H9 (cell line): ENCODE measurements at regions not wholly inside any gene's neighbourhood (a gene's known extent, or its start where the extent isn't known, plus 50 kb on each side); places are given as distances from the start of the nearest gene placed in this dataset.

ENCODE experiments used
- DNase-seq: peaks from one replicate; pipeline ENCODE4 v3.0.0-alpha.2; 2017
- H2AFZ ChIP-seq: one replicate; pipeline ENCODE4 v1.6.1; 2013; ENCODE audit warnings: mild to moderate bottlenecking, low read length, control low read depth, moderate library complexity
- H2AK5ac ChIP-seq: 2 replicates; pipeline ENCODE4 v1.6.1; 2013; ENCODE audit warnings: low read length, control low read depth, mixed read lengths; ENCODE audit not compliant: insufficient read length
- H2BK120ac ChIP-seq: one replicate; pipeline ENCODE4 v1.6.1; 2013; ENCODE audit warnings: low read depth, mild to moderate bottlenecking, low read length, control low read depth, inconsistent platforms; ENCODE audit not compliant: poor library complexity, severe bottlenecking
- H2BK12ac ChIP-seq: 2 replicates; pipeline ENCODE4 v1.6.1; 2013; ENCODE audit warnings: low read length, control low read depth, mixed read lengths, low read depth; ENCODE audit not compliant: insufficient read length
- H2BK15ac ChIP-seq: 2 replicates; pipeline ENCODE4 v1.6.1; 2013; ENCODE audit warnings: low read depth, low read length, control low read depth
- H2BK20ac ChIP-seq: one replicate; pipeline ENCODE4 v1.6.1; 2013; ENCODE audit warnings: low read depth, mild to moderate bottlenecking, low read length, control low read depth, inconsistent platforms; ENCODE audit not compliant: poor library complexity, severe bottlenecking
- H2BK5ac ChIP-seq: 2 replicates; pipeline ENCODE4 v1.6.1; 2013; ENCODE audit warnings: low read length, control low read depth, mixed read lengths; ENCODE audit not compliant: insufficient read length
- H3K14ac ChIP-seq: 2 replicates; pipeline ENCODE4 v1.6.1; 2013; ENCODE audit warnings: low read length, control low read depth; ENCODE audit not compliant: insufficient read depth
- H3K18ac ChIP-seq: 2 replicates; pipeline ENCODE4 v1.6.1; 2013; ENCODE audit warnings: low read depth, mild to moderate bottlenecking, mixed read lengths, low read length, control low read depth; ENCODE audit not compliant: insufficient read length
- H3K23ac ChIP-seq: 2 replicates; pipeline ENCODE4 v1.6.1; 2013; ENCODE audit warnings: low read length, control low read depth, mixed read lengths, low read depth; ENCODE audit not compliant: insufficient read length
- H3K23me2 ChIP-seq: 2 replicates; pipeline ENCODE4 v1.6.1; 2013; ENCODE audit warnings: low read depth, mild to moderate bottlenecking, mixed read lengths, low read length, control low read depth; ENCODE audit not compliant: insufficient read length, poor library complexity, severe bottlenecking
- H3K27ac ChIP-seq: 2 replicates; pipeline ENCODE4 v1.5.1; 2013; ENCODE audit warnings: low read length, control low read depth, mixed read lengths, low read depth; ENCODE audit not compliant: insufficient read length
- H3K27me3 ChIP-seq: 2 replicates; pipeline ENCODE4 v1.6.1; 2013; ENCODE audit warnings: low read length, control low read depth, inconsistent platforms; ENCODE audit not compliant: insufficient read depth
- H3K4ac ChIP-seq: 2 replicates; pipeline ENCODE4 v1.6.1; 2013; ENCODE audit warnings: low read depth, mild to moderate bottlenecking, control low read depth, inconsistent platforms, low read length, moderate library complexity
- H3K4me1 ChIP-seq: 2 replicates; pipeline ENCODE4 v1.6.1; 2013; ENCODE audit warnings: low read length, control low read depth, inconsistent platforms; ENCODE audit not compliant: insufficient read depth
- H3K4me2 ChIP-seq: 2 replicates; pipeline ENCODE4 v1.6.1; 2013; ENCODE audit warnings: low read length, control low read depth, mixed read lengths; ENCODE audit not compliant: insufficient read length, insufficient read depth
- H3K56ac ChIP-seq: 2 replicates; pipeline ENCODE4 v1.6.1; 2013; ENCODE audit warnings: low read depth, mild to moderate bottlenecking, mixed read lengths, low read length, control low read depth; ENCODE audit not compliant: insufficient read length
- H3K79me1 ChIP-seq: 2 replicates; pipeline ENCODE4 v1.6.1; 2013; ENCODE audit warnings: low read depth, mild to moderate bottlenecking, moderate library complexity, low read length, control low read depth, inconsistent platforms; ENCODE audit not compliant: insufficient read depth, poor library complexity, severe bottlenecking
- H3K79me2 ChIP-seq: 2 replicates; pipeline ENCODE4 v1.6.1; 2013; ENCODE audit warnings: low read length, control low read depth, inconsistent platforms; ENCODE audit not compliant: insufficient read depth
- H3K9ac ChIP-seq: 2 replicates; pipeline ENCODE4 v1.6.1; 2013; ENCODE audit warnings: low read length, control low read depth, mixed read lengths; ENCODE audit not compliant: insufficient read length; ENCODE audit errors: extremely low read depth
- H3K9me3 ChIP-seq: one replicate; pipeline ENCODE4 v1.6.1; 2013; ENCODE audit warnings: low read depth, low read length, inconsistent platforms; ENCODE audit not compliant: control insufficient read depth
- H3T11ph ChIP-seq: one replicate; pipeline ENCODE4 v1.6.1; 2013; ENCODE audit warnings: mild to moderate bottlenecking, low read length, control low read depth, inconsistent platforms
- H4K20me1 ChIP-seq: one replicate; pipeline ENCODE4 v1.6.1; 2013; ENCODE audit not compliant: control insufficient read depth, insufficient read length, insufficient read depth
- H4K5ac ChIP-seq: 2 replicates; pipeline ENCODE4 v1.6.1; 2013; ENCODE audit warnings: low read depth, mild to moderate bottlenecking, mixed read lengths, low read length, control low read depth; ENCODE audit not compliant: insufficient read length
- H4K8ac ChIP-seq: replicated peaks from 2 replicates; pipeline ENCODE4 v1.6.1; 2013; ENCODE audit warnings: low read length, control low read depth, mixed read lengths, low read depth; ENCODE audit not compliant: insufficient read length
- H4K91ac ChIP-seq: 2 replicates; pipeline ENCODE4 v1.6.1; 2013; ENCODE audit warnings: low read depth, mild to moderate bottlenecking, moderate library complexity, mixed read lengths, low read length, control low read depth; ENCODE audit not compliant: insufficient read length
- H3K27ac Mint-ChIP-seq, 3 experiments: 2 replicates in 2 of 3; 3 replicates in 1 of 3; pipeline ENCODE4 v1.8.0; 2020 to 2021; ENCODE audit warnings: mixed read lengths in 3 of 3, mild to moderate bottlenecking in 1 of 3, moderate library complexity in 1 of 3
- H3K27me3 Mint-ChIP-seq: 2 replicates; pipeline ENCODE4 v1.8.0; 2021; ENCODE audit warnings: low read depth, mild to moderate bottlenecking, moderate library complexity, mixed read lengths
- H3K36me3 Mint-ChIP-seq, 3 experiments: 2 replicates in 2 of 3; 3 replicates in 1 of 3; pipeline ENCODE4 v1.8.0; 2020 to 2021; ENCODE audit warnings: low read depth in 3 of 3, mixed read lengths in 3 of 3; ENCODE audit not compliant: insufficient read depth in 1 of 3
- H3K4me1 Mint-ChIP-seq, 2 experiments: 2 replicates each; pipeline ENCODE4 v1.8.0; 2020; ENCODE audit warnings: mixed read lengths in 2 of 2
- H3K4me3 Mint-ChIP-seq, 2 experiments: 2 replicates in 1 of 2; 3 replicates in 1 of 2; pipeline ENCODE4 v1.8.0; 2020 to 2021; ENCODE audit warnings: mild to moderate bottlenecking in 2 of 2, mixed read lengths in 2 of 2, moderate library complexity in 1 of 2
- H3K9me3 Mint-ChIP-seq, 2 experiments: 2 replicates in 1 of 2; 3 replicates in 1 of 2; pipeline ENCODE4 v1.8.0; 2020; ENCODE audit warnings: mild to moderate bottlenecking in 2 of 2, mixed read lengths in 2 of 2, moderate library complexity in 1 of 2
- WGBS: extraction: QIAGEN DNeasy Blood & Tissue Kit; methylation state at CpG from one replicate; pipeline ENCODE4 v1.1.7; 2013; ENCODE audit warnings: missing lambda C conversion rate, low lambda C conversion rate, mixed read lengths; ENCODE audit not compliant: insufficient read length; ENCODE audit errors: extremely low coverage; 5-methylcytosine and 5-hydroxymethylcytosine counted together
- TF ChIP-seq, protein P1 (sequence below): fragments of 200-600 bp; sonication (generic); conservative IDR thresholded peaks from 3 replicates; pipeline ENCODE4 v1.8.0; 2021; ENCODE audit warnings: antibody characterized with exemption, mild to moderate bottlenecking

DNA sequence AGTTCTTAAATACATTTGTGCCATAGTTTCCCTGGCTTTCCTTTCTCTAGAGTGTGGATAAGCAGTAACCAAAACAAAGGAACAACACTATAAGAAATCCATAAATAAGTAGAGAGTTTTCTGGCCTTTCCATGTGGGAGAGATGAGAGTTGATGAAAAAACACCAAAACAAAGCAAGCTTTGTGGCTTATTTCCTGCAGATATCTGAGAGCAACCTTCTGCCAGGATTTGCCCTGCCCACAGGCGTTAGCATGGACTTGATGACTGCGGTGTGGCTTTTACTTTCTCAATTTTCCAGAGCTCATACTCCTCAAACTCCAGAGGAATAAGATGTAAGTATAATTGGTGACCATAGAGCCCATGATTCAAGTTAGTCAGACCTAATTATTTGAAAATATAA is 194.9 kb downstream of the RAP2B start:
- H3T11ph ChIP-seq, result no peak overlapping the region
- H2BK120ac ChIP-seq, result no peak overlapping the region
- no peak overlapping the region for H3K18ac ChIP-seq
- H2BK5ac ChIP-seq, result no peak overlapping the region
- Mint-ChIP-seq H3K9me3 (peaks cover 0 to 3% of the 10 kb centered on the region in 2 experiments; a peak in 1 of 5 replicates), H3K27me3 (peaks cover 15% of the 10 kb centered on the region), H3K4me3 (no peak overlapping the region), H3K36me3 (peaks cover 0 to 4% (median 4%) of the 10 kb centered on the region in 3 experiments; a peak in 2 of 7 replicates), H3K27ac (no peak overlapping the region), H3K4me1 (peaks cover 8 to 10% of the 10 kb centered on the region in 2 experiments)
- H2BK20ac ChIP-seq, result no peak overlapping the region
- H3K23ac ChIP-seq, result no peak overlapping the region
- TF ChIP-seq, protein P1, sequence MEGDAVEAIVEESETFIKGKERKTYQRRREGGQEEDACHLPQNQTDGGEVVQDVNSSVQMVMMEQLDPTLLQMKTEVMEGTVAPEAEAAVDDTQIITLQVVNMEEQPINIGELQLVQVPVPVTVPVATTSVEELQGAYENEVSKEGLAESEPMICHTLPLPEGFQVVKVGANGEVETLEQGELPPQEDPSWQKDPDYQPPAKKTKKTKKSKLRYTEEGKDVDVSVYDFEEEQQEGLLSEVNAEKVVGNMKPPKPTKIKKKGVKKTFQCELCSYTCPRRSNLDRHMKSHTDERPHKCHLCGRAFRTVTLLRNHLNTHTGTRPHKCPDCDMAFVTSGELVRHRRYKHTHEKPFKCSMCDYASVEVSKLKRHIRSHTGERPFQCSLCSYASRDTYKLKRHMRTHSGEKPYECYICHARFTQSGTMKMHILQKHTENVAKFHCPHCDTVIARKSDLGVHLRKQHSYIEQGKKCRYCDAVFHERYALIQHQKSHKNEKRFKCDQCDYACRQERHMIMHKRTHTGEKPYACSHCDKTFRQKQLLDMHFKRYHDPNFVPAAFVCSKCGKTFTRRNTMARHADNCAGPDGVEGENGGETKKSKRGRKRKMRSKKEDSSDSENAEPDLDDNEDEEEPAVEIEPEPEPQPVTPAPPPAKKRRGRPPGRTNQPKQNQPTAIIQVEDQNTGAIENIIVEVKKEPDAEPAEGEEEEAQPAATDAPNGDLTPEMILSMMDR, result no peak
- no peak overlapping the region for H3K27ac ChIP-seq
- no peaks in the 10 kb centered on the region for H3K9me3 ChIP-seq
- no peak overlapping the region for H2BK12ac ChIP-seq
- H3K79me1 ChIP-seq, result no peaks in the 10 kb centered on the region
- H3K14ac ChIP-seq, result no peak overlapping the region
- no peak overlapping the region for H3K9ac ChIP-seq
- H3K27me3 ChIP-seq, result no peaks in the 10 kb centered on the region
- H3K4me1 ChIP-seq, result peaks cover 3% of the 10 kb centered on the region; the same call in 1 of the 2 replicates
- DNase-seq, result no peak
- no peak overlapping the region for H2BK15ac ChIP-seq
- no peaks in the 10 kb centered on the region for H3K79me2 ChIP-seq
- WGBS, result no CpG with 5 or more reads among the region's 2 CpGs
- H3K4ac ChIP-seq, result no peak overlapping the region
- H3K23me2 ChIP-seq, result no peaks in the 10 kb centered on the region
- no peak overlapping the region for H4K91ac ChIP-seq
- H4K5ac ChIP-seq, result no peak overlapping the region
- no peak overlapping the region for H3K4me2 ChIP-seq
- H2AFZ ChIP-seq, result no peak overlapping the region
- H3K56ac ChIP-seq, result no peak overlapping the region
- H4K20me1 ChIP-seq, result no peaks in the 10 kb centered on the region
- H4K8ac ChIP-seq, result no peak overlapping the region
- no peak overlapping the region for H2AK5ac ChIP-seq
